Liver (tissue), 3 donors: ENCODE measurements at regions not wholly inside any gene's neighbourhood (a gene's known extent, or its start where the extent isn't known, plus 50 kb on each side); places are given as distances from the start of the nearest gene placed in this dataset.

Experiments
- ATF3 ChIP-seq: IDR thresholded peaks from 2 replicates; pipeline ENCODE4 v1.6.1; 2016; ENCODE audit warnings: antibody characterized with exemption
- CTCF ChIP-seq: fragments of 150-350 bp; IDR thresholded peaks from 2 replicates; pipeline ENCODE4 v1.5.1; 2017; ENCODE audit warnings: improper control_type of control experiment, low read depth, low read length; ENCODE audit not compliant: missing input control
- EGR1 ChIP-seq, 2 donors: IDR thresholded peaks; 2 replicates each; pipeline ENCODE4 v1.6.1; 2016 to 2018; ENCODE audit warnings: antibody characterized with exemption in 2 of 2, low read depth in 2 of 2
- FOXA1 ChIP-seq: IDR thresholded peaks from 2 replicates; pipeline ENCODE4 v1.6.1; 2016; ENCODE audit warnings: antibody characterized with exemption
- HNF4G ChIP-seq: IDR thresholded peaks from 2 replicates; pipeline ENCODE4 v1.6.1; 2016; ENCODE audit warnings: antibody characterized with exemption
- JUND ChIP-seq, 2 donors: IDR thresholded peaks; 2 replicates each; pipeline ENCODE4 v1.6.1; 2016; ENCODE audit warnings: antibody characterized with exemption in 2 of 2
- MAX ChIP-seq: IDR thresholded peaks from 2 replicates; pipeline ENCODE4 v1.6.1; 2016; ENCODE audit warnings: antibody characterized with exemption
- RAD21 ChIP-seq, 2 donors: IDR thresholded peaks; 2 replicates each; pipeline ENCODE4 v1.6.1; 2016; ENCODE audit warnings: antibody characterized with exemption in 2 of 2, mild to moderate bottlenecking in 2 of 2
- REST ChIP-seq: IDR thresholded peaks from 2 replicates; pipeline ENCODE4 v1.6.1; 2016; ENCODE audit warnings: antibody characterized with exemption, mild to moderate bottlenecking
- SP1 ChIP-seq: IDR thresholded peaks from 2 replicates; pipeline ENCODE4 v1.6.1; 2018; ENCODE audit warnings: antibody characterized with exemption, mild to moderate bottlenecking
- TAF1 ChIP-seq: conservative IDR thresholded peaks from 2 replicates; pipeline ENCODE4 v1.6.1; 2016; ENCODE audit warnings: antibody characterized with exemption, mild to moderate bottlenecking
- YY1 ChIP-seq: IDR thresholded peaks from 2 replicates; pipeline ENCODE4 v1.6.1; 2016; ENCODE audit warnings: antibody characterized with exemption, mild to moderate bottlenecking
- ZBTB33 ChIP-seq: IDR thresholded peaks from 2 replicates; pipeline ENCODE4 v1.6.1; 2016; ENCODE audit warnings: antibody characterized with exemption
- donor health status: healthy.
- donor health status: healthy.

GRCh38 chr10:83988435-83988834, 150.9 kb upstream of the GHITM start:
- TF ChIP-seq RAD21 (IDR thresholded peaks at IDR 0.05) (no peak), JUND (IDR thresholded peaks at IDR 0.05) (no peak), CTCF (no peak), TAF1 (no peak), EGR1 (IDR thresholded peaks at IDR 0.05; ENCODE audit: low read depth in 2 of 2) (no peak), SP1 (no peak), HNF4G (no peak), ZBTB33 (no peak), YY1 (no peak), REST (no peak), MAX (no peak), FOXA1 (no peak), ATF3 (no peak)
